ENCODE measurements at regions not wholly inside any gene's neighbourhood (a gene's known extent, or its start where the extent isn't known, plus 50 kb on each side); places are given as distances from the start of the nearest gene placed in this dataset.
"Not testable (repeated sequence)": the region's sequence is repeated elsewhere in the genome, so short reads cannot be mapped to it uniquely, and the experiment has no call there.

- DNase-seq (ENCODE audit: low read depth): no peak
- no peak overlapping the region for H3K4me3 ChIP-seq (ENCODE audit: control insufficient read depth, low read depth, low read length)
- TF ChIP-seq, protein P1, sequence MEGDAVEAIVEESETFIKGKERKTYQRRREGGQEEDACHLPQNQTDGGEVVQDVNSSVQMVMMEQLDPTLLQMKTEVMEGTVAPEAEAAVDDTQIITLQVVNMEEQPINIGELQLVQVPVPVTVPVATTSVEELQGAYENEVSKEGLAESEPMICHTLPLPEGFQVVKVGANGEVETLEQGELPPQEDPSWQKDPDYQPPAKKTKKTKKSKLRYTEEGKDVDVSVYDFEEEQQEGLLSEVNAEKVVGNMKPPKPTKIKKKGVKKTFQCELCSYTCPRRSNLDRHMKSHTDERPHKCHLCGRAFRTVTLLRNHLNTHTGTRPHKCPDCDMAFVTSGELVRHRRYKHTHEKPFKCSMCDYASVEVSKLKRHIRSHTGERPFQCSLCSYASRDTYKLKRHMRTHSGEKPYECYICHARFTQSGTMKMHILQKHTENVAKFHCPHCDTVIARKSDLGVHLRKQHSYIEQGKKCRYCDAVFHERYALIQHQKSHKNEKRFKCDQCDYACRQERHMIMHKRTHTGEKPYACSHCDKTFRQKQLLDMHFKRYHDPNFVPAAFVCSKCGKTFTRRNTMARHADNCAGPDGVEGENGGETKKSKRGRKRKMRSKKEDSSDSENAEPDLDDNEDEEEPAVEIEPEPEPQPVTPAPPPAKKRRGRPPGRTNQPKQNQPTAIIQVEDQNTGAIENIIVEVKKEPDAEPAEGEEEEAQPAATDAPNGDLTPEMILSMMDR (conservative IDR thresholded peaks at IDR 0.05; ENCODE audit: control insufficient read depth, insufficient read depth, low read depth, low read length): no peak
These were observed 616.2 kb upstream of the AADAT start for GRCh38 chr4:170705907-170706306.

GRCh38 chr4:170700064-170700463 lies 610.3 kb upstream of the AADAT start:
- no peak for DNase-seq (ENCODE audit: low read depth)
- H3K4me3 ChIP-seq (ENCODE audit: control insufficient read depth, low read depth, low read length): no peak overlapping the region
- TF ChIP-seq, protein P1 (conservative IDR thresholded peaks at IDR 0.05; ENCODE audit: control insufficient read depth, insufficient read depth, low read depth, low read length): no peak

DNA sequence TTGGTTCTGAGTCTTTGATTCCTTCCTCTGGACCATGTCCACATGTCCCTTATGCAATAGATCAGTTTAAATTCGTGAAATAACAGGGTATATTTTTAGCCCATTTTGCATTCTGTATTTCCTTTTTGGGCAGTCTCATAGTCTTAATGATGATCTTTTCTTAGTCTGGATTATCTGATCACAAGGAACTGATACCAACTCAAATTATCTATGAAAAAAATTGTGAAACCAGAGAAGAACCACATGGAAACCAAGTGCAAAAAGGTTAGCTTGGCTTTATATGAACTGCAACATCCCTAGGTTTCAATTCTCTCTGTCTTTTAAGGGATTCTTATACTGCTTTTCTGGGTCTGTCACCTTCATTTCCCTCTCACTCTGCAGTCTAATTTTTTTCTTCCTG lies 608.6 kb upstream of the AADAT start:
- no peak for DNase-seq (ENCODE audit: low read depth)
- no peak overlapping the region for H3K4me3 ChIP-seq (ENCODE audit: control insufficient read depth, low read depth, low read length)
- TF ChIP-seq, protein P1 (conservative IDR thresholded peaks at IDR 0.05; ENCODE audit: control insufficient read depth, insufficient read depth, low read depth, low read length): no peak

DNA sequence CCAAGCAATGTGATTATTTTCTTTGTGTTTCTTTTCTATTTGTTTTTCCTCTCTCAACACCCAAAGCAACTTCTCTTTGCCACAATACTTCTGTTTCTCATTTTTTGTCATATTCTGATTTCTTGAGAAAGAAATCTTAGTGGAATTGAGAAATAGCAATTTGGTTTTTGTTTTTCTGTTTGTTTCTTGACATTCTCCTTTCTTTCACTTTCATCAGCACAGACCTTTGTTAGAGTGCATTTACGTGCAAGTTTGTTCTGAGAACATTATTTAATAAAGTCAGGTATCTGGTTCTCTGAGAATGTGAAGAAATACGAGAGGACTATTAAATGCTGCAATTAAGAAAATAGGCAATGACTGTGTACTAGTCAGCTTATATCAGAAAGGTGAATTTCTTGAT lies 608.1 kb upstream of the AADAT start:
- DNase-seq (ENCODE audit: low read depth): no peak
- no peak overlapping the region for H3K4me3 ChIP-seq (ENCODE audit: control insufficient read depth, low read depth, low read length)

DNA sequence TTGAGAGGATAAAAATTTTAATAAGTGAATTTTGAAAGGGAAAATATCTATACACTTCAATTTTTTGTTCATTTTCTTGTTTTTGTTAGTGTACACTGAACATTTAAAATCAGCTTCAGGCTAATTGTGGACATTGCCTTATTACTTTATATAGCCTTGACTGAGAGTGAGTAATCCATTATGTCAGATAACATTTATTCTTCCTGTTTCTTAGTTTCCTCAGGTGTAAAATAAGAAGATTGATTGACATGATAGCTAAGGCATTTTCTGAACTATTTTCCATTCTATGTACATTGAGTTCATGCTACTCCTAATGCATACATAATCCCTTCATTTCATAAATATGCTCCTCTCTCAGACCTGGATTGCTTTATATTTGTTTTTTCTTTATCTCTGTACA lies 607.3 kb upstream of the AADAT start:
- no peak overlapping the region for H3K4me3 ChIP-seq (ENCODE audit: control insufficient read depth, low read depth, low read length)
- no peak for DNase-seq (ENCODE audit: low read depth)
- TF ChIP-seq, protein P1 (conservative IDR thresholded peaks at IDR 0.05; ENCODE audit: control insufficient read depth, insufficient read depth, low read depth, low read length): no peak

More for the DNA sequence above, 608.1 kb upstream of the AADAT start:
- TF ChIP-seq, protein P1 (conservative IDR thresholded peaks at IDR 0.05; ENCODE audit: control insufficient read depth, insufficient read depth, low read depth, low read length): no peak

DNA sequence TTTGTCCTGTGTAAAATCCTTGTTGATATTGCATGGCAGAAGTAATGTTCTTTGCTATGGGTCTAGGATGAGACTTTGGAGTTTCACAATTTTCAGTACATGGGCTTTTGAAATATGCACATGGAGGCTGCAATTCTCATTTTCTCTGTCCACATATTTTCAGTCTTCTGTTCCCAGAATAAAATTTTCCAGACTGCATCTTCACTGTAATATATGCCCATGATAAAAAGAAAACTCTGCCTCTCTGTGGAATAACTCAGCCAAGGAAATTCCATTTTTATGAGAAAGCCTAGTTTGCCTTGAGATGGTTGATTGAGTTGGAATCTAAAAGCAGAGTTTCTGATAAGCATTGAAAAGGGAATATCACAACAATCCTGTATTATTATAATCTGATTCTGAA lies 601.4 kb upstream of the AADAT start:
- no peak overlapping the region for H3K4me3 ChIP-seq (ENCODE audit: control insufficient read depth, low read depth, low read length)
- TF ChIP-seq, protein P1 (conservative IDR thresholded peaks at IDR 0.05; ENCODE audit: control insufficient read depth, insufficient read depth, low read depth, low read length): no peak
- no peak for DNase-seq (ENCODE audit: low read depth)

GRCh38 chr4:170687751-170688150 lies 598.0 kb upstream of the AADAT start:
- no peak overlapping the region for H3K4me3 ChIP-seq (ENCODE audit: control insufficient read depth, low read depth, low read length)
- TF ChIP-seq, protein P1 (conservative IDR thresholded peaks at IDR 0.05; ENCODE audit: control insufficient read depth, insufficient read depth, low read depth, low read length): no peak
- no peak for DNase-seq (ENCODE audit: low read depth)

DNA sequence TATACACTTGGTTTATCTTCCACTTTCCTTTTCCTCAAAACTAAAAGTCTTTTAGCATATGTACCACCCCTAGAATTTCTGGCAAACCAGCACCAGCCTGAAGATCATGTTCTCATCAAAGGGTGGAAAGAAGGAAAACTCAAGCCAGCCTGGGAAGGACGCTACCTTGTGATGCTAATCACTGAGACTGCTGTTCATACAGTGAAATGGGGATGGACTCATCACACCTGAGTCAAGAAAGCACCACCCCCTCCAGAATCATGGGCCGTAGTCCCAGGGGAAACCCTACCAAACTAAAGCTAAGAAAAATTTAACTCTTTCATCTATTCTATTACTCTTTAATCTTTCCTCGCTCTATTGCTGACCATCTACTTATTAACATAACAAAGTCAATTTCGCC lies 595.9 kb upstream of the AADAT start:
- H3K4me3 ChIP-seq (ENCODE audit: control insufficient read depth, low read depth, low read length); DNase-seq (ENCODE audit: low read depth): not testable (repeated sequence)
